GM12878 (cell line): ENCODE measurements at regions not wholly inside any gene's neighbourhood (a gene's known extent, or its start where the extent isn't known, plus 50 kb on each side); places are given as distances from the start of the nearest gene placed in this dataset.

Source experiments
- ATAC-seq: fragments of 200-7000 bp; cut with Tn5 transposase; 3 replicates; pipeline ENCODE4 v1.9.1; 2020; ENCODE audit warnings: mild to moderate bottlenecking, moderate library complexity
- BruUV-seq: library from RNA; stranded (reverse); fragments of 400-500 nt; replicated peaks from 2 replicates; lab custom pipeline; 2021; lab: Mats Ljungman, UMichigan
- CTCF ChIA-PET: fragments of 300-600 bp; sonication (Branson Sonifier 250); formaldehyde crosslinking; extraction: SDS; loops from one replicate; lab custom pipeline; 2021; ENCODE audit warnings: inconsistent platforms; lab: Yijun Ruan, JAX
- POLR2A ChIA-PET: fragments of 350-600 bp; formaldehyde crosslinking; extraction: SDS; loops from one replicate; lab custom pipeline; 2021; ENCODE audit warnings: inconsistent platforms; lab: Charles Lee
- RAD21 ChIA-PET: fragments of 300-600 bp; sonication (Branson Sonifier 250); formaldehyde crosslinking; loops from one replicate; lab custom pipeline; 2023; ENCODE audit warnings: antibody characterized with exemption; ENCODE audit not compliant: unreplicated experiment; lab: Charles Lee
- SMC1A ChIA-PET: fragments of 300-600 bp; sonication (Branson Sonifier 250); formaldehyde crosslinking; loops from one replicate; lab custom pipeline; 2023; ENCODE audit not compliant: unreplicated experiment, uncharacterized antibody; lab: Charles Lee
- DNase-seq: peaks from one replicate; pipeline ENCODE4 v3.0.0-alpha.2; 2011; ENCODE audit warnings: low read depth, low spot score
- FAIRE-seq: peaks from 3 replicates; lab custom pipeline; 2011; peaks lifted over from hg19 to GRCh38; lab: Jason Lieb, UNC
- H2AFZ ChIP-seq: 2 replicates; pipeline ENCODE4 v1.6.0; 2011; ENCODE audit warnings: low read depth, low read length, control low read depth; ENCODE audit not compliant: control insufficient read depth
- H3K27ac ChIP-seq: 2 replicates; pipeline ENCODE4 v1.5.1; 2011; ENCODE audit warnings: control low read depth; ENCODE audit not compliant: control insufficient read depth, insufficient read depth
- H3K27me3 ChIP-seq, 2 experiments: replicated peaks in 1 of 2; 2 replicates each; pipeline versions ENCODE4 v1.6.0 to v1.6.1; 2011; ENCODE audit warnings: low read length in 1 of 2; ENCODE audit not compliant: control insufficient read depth in 2 of 2, insufficient read depth in 2 of 2
- H3K36me3 ChIP-seq, 2 experiments: 2 replicates each; pipeline ENCODE4 v1.5.1; 2011; ENCODE audit warnings: low read length in 1 of 2; ENCODE audit not compliant: control insufficient read depth in 2 of 2, insufficient read depth in 2 of 2
- H3K4me1 ChIP-seq: 2 replicates; pipeline ENCODE4 v1.6.1; 2011; ENCODE audit warnings: mild to moderate bottlenecking, low read length, moderate library complexity, mixed read lengths; ENCODE audit not compliant: control insufficient read depth, insufficient read depth
- H3K4me2 ChIP-seq: 2 replicates; pipeline ENCODE4 v1.6.0; 2011; ENCODE audit warnings: control low read depth; ENCODE audit not compliant: control insufficient read depth, insufficient read depth
- H3K4me3 ChIP-seq: fragments of 200-600 bp; sonication (generic); 2 replicates; pipeline ENCODE4 v1.5.1; 2016
- H3K79me2 ChIP-seq: 2 replicates; pipeline ENCODE4 v1.6.0; 2011; ENCODE audit warnings: low read length; ENCODE audit not compliant: control insufficient read depth, insufficient read depth
- H3K9ac ChIP-seq: 2 replicates; pipeline ENCODE4 v1.8.0; 2011; ENCODE audit warnings: low read length, control low read depth, mixed read lengths; ENCODE audit not compliant: control insufficient read depth, insufficient read depth
- H3K9me3 ChIP-seq: replicated peaks from 3 replicates; pipeline ENCODE4 v1.5.1; 2011; ENCODE audit warnings: mild to moderate bottlenecking, low read length; ENCODE audit not compliant: control insufficient read depth, insufficient read depth
- H4K20me1 ChIP-seq: 2 replicates; pipeline ENCODE4 v1.6.0; 2011; ENCODE audit not compliant: control insufficient read depth, insufficient read depth
- BHLHE40 ChIP-seq, 2 experiments: fragments of 450-650 bp in 1 of 2; IDR thresholded peaks; 2 replicates each; pipeline ENCODE4 v1.6.1; 2011 to 2017; ENCODE audit warnings: low read depth in 2 of 2, borderline replicate concordance in 1 of 2, improper control_type of control experiment in 1 of 2, low read length in 1 of 2, mild to moderate bottlenecking in 1 of 2
- EGR1 ChIP-seq, 2 experiments: IDR thresholded peaks; 1 replicate in 1 of 2; 2 replicates in 1 of 2; pipeline ENCODE4 v1.6.1; 2011 to 2012; ENCODE audit warnings: low read depth in 2 of 2, low read length in 2 of 2, borderline replicate concordance in 1 of 2, mild to moderate bottlenecking in 1 of 2, moderate library complexity in 1 of 2
- IKZF2 ChIP-seq, 2 experiments: fragments of 450-650 bp; IDR thresholded peaks; 2 replicates each; pipeline ENCODE4 v1.6.1; 2017; ENCODE audit warnings: mild to moderate bottlenecking in 2 of 2, moderate library complexity in 2 of 2
- NFIC ChIP-seq: IDR thresholded peaks from 2 replicates; pipeline ENCODE4 v1.6.1; 2012; ENCODE audit warnings: low read depth, mild to moderate bottlenecking, inconsistent platforms, low read length, moderate library complexity
- PML ChIP-seq: IDR thresholded peaks from 2 replicates; pipeline ENCODE4 v1.6.1; 2012; ENCODE audit warnings: low read length, inconsistent platforms
- SRF ChIP-seq, 2 experiments: IDR thresholded peaks; 2 replicates each; pipeline ENCODE4 v1.6.1; 2011; ENCODE audit warnings: low read depth in 2 of 2, low read length in 2 of 2, mild to moderate bottlenecking in 1 of 2, moderate library complexity in 1 of 2
- WRNIP1 ChIP-seq: IDR thresholded peaks from 2 replicates; pipeline ENCODE4 v1.6.1; 2011; ENCODE audit warnings: low read depth, low read length, improper control_type of control experiment, borderline replicate concordance
- WGBS: methylation state at CpG from one replicate; pipeline ENCODE4 v1.1.6; 2016; ENCODE audit warnings: low lambda C conversion rate; ENCODE audit not compliant: insufficient replicate concordance, insufficient coverage; ENCODE audit errors: missing lambda C conversion rate; 5-methylcytosine and 5-hydroxymethylcytosine counted together
- in situ Hi-C: fragments of 300-500 bp; cut with MboI; formaldehyde crosslinking; loops from 9 replicates; pipeline ENCODE4 v1.14.3; 2018; ENCODE audit warnings: mixed read lengths
- intact Hi-C: fragments of 100-400 bp; cut with micrococcal nuclease; formaldehyde crosslinking; loops from one replicate; pipeline ENCODE4 v1.14.2; 2022; ENCODE audit not compliant: unreplicated experiment
- TF ChIP-seq, protein P1 (sequence below): IDR thresholded peaks from 2 replicates; pipeline ENCODE4 v1.6.1; 2012; ENCODE audit warnings: low read depth, low read length, improper control_type of control experiment
- TF ChIP-seq, protein P2 (sequence below): IDR thresholded peaks from 2 replicates; pipeline ENCODE4 v1.6.1; 2012; ENCODE audit warnings: mild to moderate bottlenecking, low read depth, low read length

DNA sequence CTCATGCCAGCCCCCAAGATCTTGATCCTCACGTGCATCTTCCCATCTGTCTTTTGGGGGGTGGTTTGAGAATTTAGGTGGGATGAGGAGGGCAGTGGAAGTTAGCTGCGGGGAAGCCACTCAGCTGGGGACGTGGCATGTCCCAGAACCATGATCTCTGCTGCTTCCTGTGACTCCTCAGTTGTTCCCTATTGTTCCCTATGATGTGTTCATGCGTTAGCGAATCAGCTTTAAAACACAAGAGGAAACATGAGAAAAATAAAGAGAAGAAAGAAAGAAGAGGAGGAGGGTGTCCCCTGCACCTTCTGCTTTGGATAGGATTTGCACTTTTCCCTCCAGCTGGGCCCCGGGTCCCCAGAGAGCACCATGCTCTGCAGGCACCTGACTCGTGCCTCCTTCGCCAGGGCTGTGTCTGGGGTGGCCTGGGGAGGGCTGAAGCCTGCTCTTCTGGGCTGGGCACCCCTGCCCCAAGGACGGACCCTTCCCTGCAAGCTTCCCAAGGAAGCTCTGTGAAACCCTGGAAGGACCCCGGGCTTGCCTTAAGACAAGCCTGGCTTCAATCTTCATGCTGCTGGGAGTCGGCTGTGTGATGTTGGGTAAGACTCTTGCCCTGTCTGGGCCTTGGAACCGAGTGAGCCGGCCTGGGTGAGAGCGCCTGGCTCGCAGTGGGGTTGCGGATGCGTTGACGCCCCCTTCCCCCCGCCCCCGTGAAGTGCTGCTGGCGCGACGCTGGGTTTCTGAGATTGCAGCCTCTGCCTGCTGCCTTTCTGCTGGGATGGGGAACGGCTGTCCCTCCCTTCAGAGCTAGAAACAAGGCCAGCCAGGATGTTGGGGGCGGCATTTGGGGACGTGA is 62.8 kb upstream of the CIBAR2 start:
- BruUV-seq = no TSS peak
- Histone ChIP-seq H3K9ac (no peak overlapping the region), H3K27ac (no peak overlapping the region), H2AFZ (no peak overlapping the region), H4K20me1 (no peaks in the 10 kb centered on the region), H3K9me3 (no peaks in the 10 kb centered on the region), H3K79me2 (no peaks in the 10 kb centered on the region), H3K27me3 (peaks cover 0 to 7% of the 10 kb centered on the region in 2 experiments; a peak in 1 of 4 replicates), H3K4me1 (no peaks in the 10 kb centered on the region; the same call in 1 of the 2 replicates), H3K4me3 (no peak overlapping the region), H3K36me3 (no peaks in the 10 kb centered on the region), H3K4me2 (no peak overlapping the region)
- 50% methylated on average over 26 of the region's 26 CpGs for WGBS
- ChIA-PET RAD21 (no interaction called here), POLR2A (interaction anchor here (0.5 kb wide), 1 partner anchor 149 kb away, joined by 4 read pairs; no protein-coding TSS in a partner anchor), SMC1A (interaction anchor here (0.7 to 1.3 kb wide), 6 partner anchors 9 to 129 kb away, joined by 3 to 4 read pairs (median 3); no protein-coding TSS in a partner anchor), CTCF (interaction anchor here (0.7 to 2.2 kb wide), 5 partner anchors 16 to 77 kb away, joined by 3 to 6 read pairs (median 4); no protein-coding TSS in a partner anchor)
- FAIRE-seq (no peak), DNase-seq (no peak), ATAC-seq (no peak)
- intact Hi-C loops = loop anchor here (5.0 kb wide), 1 partner anchor 52 kb away; no protein-coding TSS in a partner anchor
- TF ChIP-seq BHLHE40 (IDR thresholded peaks at IDR 0.05; ENCODE audit: borderline replicate concordance in 1 of 2, low read depth in 2 of 2, low read length in 1 of 2) = 0 out of 4 replicates have a peak, but pooled peaks of 1 of the 2 experiments have one; percentile 10
- TF ChIP-seq WRNIP1 = no peak
- in situ Hi-C loops = no loop called here

DNA sequence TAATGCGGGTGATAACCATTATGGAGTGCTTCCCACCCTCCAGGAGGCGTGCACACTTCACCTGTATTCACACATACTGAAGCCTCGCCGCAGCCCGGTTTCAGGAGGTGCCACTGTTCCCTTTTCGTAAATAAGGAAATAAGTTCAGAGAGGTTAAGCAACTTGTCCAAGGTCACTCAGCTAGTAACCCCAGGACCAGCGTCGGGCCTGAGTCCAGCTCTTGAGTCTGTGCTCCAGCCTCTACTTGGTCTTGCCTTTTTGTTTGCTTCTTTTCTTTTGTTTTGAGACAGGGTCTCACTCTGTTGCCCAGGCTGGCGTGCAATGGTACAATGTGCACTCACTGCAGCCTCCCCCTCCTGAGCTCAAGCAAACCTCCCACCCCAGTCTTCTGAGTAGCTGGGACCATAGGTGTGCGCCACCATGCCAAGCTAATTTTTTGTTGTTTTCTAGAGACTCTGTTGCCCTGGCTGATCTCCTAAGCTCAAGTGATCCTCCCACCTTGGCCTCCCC is 63.5 kb upstream of the CIBAR2 start:
- ChIA-PET CTCF (interaction anchor here (0.6 to 1.6 kb wide), 6 partner anchors 17 to 76 kb away, joined by 3 to 4 read pairs (median 4); no protein-coding TSS in a partner anchor), SMC1A (interaction anchor here (1.3 kb wide), 2 partner anchors 22 to 40 kb away, joined by 3 read pairs; no protein-coding TSS in a partner anchor), POLR2A (no interaction called here), RAD21 (no interaction called here)
- H2AFZ ChIP-seq = no peak overlapping the region
- H3K4me3 ChIP-seq = no peak overlapping the region
- in situ Hi-C loops = no loop called here
- H3K79me2 ChIP-seq = no peaks in the 10 kb centered on the region
- no peaks in the 10 kb centered on the region for H4K20me1 ChIP-seq
- H3K9me3 ChIP-seq = no peaks in the 10 kb centered on the region
- H3K4me1 ChIP-seq = no peaks in the 10 kb centered on the region; the same call in 1 of the 2 replicates
- H3K36me3 ChIP-seq = no peaks in the 10 kb centered on the region
- no peak overlapping the region for H3K4me2 ChIP-seq
- ATAC-seq (no peak), DNase-seq (no peak), FAIRE-seq (no peak)
- no peak overlapping the region for H3K9ac ChIP-seq
- intact Hi-C loops = no loop called here
- H3K27me3 ChIP-seq = peaks cover 0 to 3% of the 10 kb centered on the region in 2 experiments; a peak in 1 of 4 replicates
- WGBS = 47% methylated on average over 10 of the region's 10 CpGs
- H3K27ac ChIP-seq = no peak overlapping the region
- BruUV-seq = no TSS peak
- TF ChIP-seq, protein P1, sequence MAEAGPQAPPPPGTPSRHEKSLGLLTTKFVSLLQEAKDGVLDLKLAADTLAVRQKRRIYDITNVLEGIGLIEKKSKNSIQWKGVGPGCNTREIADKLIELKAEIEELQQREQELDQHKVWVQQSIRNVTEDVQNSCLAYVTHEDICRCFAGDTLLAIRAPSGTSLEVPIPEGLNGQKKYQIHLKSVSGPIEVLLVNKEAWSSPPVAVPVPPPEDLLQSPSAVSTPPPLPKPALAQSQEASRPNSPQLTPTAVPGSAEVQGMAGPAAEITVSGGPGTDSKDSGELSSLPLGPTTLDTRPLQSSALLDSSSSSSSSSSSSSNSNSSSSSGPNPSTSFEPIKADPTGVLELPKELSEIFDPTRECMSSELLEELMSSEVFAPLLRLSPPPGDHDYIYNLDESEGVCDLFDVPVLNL = no peak
- TF ChIP-seq, protein P2, sequence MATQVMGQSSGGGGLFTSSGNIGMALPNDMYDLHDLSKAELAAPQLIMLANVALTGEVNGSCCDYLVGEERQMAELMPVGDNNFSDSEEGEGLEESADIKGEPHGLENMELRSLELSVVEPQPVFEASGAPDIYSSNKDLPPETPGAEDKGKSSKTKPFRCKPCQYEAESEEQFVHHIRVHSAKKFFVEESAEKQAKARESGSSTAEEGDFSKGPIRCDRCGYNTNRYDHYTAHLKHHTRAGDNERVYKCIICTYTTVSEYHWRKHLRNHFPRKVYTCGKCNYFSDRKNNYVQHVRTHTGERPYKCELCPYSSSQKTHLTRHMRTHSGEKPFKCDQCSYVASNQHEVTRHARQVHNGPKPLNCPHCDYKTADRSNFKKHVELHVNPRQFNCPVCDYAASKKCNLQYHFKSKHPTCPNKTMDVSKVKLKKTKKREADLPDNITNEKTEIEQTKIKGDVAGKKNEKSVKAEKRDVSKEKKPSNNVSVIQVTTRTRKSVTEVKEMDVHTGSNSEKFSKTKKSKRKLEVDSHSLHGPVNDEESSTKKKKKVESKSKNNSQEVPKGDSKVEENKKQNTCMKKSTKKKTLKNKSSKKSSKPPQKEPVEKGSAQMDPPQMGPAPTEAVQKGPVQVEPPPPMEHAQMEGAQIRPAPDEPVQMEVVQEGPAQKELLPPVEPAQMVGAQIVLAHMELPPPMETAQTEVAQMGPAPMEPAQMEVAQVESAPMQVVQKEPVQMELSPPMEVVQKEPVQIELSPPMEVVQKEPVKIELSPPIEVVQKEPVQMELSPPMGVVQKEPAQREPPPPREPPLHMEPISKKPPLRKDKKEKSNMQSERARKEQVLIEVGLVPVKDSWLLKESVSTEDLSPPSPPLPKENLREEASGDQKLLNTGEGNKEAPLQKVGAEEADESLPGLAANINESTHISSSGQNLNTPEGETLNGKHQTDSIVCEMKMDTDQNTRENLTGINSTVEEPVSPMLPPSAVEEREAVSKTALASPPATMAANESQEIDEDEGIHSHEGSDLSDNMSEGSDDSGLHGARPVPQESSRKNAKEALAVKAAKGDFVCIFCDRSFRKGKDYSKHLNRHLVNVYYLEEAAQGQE = no peak
- TF ChIP-seq IKZF2 (IDR thresholded peaks at IDR 0.05) (no peak), NFIC (no peak), SRF (IDR thresholded peaks at IDR 0.05; ENCODE audit: low read depth in 2 of 2, low read length in 2 of 2) (no peak), PML (no peak), EGR1 (IDR thresholded peaks at IDR 0.05; ENCODE audit: borderline replicate concordance in 1 of 2, low read depth in 2 of 2, low read length in 2 of 2) (no peak)
